ENCODE measurements at regions not wholly inside any gene's neighbourhood (a gene's known extent, or its start where the extent isn't known, plus 50 kb on each side); places are given as distances from the start of the nearest gene placed in this dataset.

GRCh38 chr5:82387819-82388166, 109.6 kb upstream of the RPS23 start:
- H3K36me3 Mint-ChIP-seq (ENCODE audit: low read depth), result no peaks in the 10 kb centered on the region
- H3K27ac Mint-ChIP-seq, result peak overlapping the region; percentile 78 to 94 (median 89)
- H3K4me1 Mint-ChIP-seq, result peaks cover 69% of the 10 kb centered on the region
- no peak for TF ChIP-seq CTCF (IDR thresholded peaks at IDR 0.05; ENCODE audit: unreplicated experiment in 3 of 3)
- H3K27me3 Mint-ChIP-seq (ENCODE audit: low read depth), result no peaks in the 10 kb centered on the region
- no peaks in the 10 kb centered on the region for H3K9me3 Mint-ChIP-seq
- no peak overlapping the region for H3K4me3 Mint-ChIP-seq

DNA sequence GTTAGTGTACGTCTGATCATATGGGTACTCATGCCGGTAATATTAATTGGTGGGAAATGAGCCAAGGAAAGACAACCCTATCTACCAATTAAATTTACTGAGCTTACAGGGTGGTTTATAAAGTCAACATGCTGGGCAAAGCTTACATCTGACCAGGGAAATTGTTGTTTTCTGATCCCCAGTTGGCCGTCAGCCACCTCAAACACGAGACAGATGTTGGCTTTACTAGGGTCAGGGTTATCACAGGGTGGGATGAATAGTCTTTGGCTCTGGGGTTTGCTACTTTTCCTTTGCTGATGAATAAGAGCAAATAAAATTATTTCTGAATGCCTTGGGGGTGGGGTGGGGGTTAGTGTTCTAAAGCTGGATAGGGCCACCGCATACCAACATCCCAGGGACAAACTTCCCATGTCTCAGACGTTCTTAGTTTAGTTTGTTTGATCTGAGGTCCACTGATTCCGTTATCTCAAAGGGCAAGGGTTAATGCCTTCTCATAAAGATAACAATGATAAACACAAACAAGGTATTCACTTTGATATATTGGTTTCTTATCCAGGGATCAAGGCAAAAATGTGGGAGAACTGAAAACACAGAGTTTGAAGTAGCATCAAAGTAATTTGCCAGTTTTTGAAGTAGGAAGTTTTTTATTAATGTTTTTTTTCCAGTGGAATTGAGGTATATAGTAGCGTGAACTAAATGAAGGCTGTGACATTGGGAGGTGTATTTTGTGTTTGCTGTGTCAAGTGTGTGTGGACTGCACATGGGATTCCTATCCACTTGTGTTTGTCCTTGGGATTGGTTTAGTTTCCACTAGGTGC, 109.1 kb upstream of the RPS23 start:
- Mint-ChIP-seq H3K27me3 (ENCODE audit: low read depth) (no peaks in the 10 kb centered on the region), H3K9me3 (no peaks in the 10 kb centered on the region), H3K4me1 (peaks cover 69% of the 10 kb centered on the region)

DNA sequence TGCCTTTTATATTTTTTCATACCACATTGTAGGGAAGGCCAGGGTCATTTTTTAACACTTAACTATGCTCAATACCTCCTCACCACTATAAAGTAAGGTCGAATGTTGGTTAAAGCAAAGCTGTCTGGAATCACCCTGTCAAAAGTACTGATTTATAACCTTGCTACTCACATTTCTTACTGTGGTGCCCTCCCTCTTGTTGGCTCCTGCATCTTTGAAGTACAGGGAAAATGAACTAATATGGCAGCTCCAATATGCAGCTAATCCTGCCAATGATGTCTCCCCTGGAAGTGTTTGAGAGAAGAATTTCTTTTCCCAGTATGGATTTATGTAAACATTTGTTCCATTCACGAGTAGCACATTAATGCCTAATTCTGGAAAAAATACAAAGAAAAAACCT, 108.4 kb upstream of the RPS23 start:
- no peaks in the 10 kb centered on the region for H3K27me3 Mint-ChIP-seq (ENCODE audit: low read depth)
- peak overlapping the region; percentile 78 to 94 (median 89) for H3K27ac Mint-ChIP-seq
- no peak for TF ChIP-seq CTCF (IDR thresholded peaks at IDR 0.05; ENCODE audit: unreplicated experiment in 3 of 3)
- H3K4me3 Mint-ChIP-seq, result peak overlapping the region in 1 of 3 experiments; percentile 6
- H3K4me1 Mint-ChIP-seq, result peaks cover 65% of the 10 kb centered on the region
- no peaks in the 10 kb centered on the region for H3K36me3 Mint-ChIP-seq (ENCODE audit: low read depth)
- H3K9me3 Mint-ChIP-seq, result no peaks in the 10 kb centered on the region

More for the DNA sequence above, 109.1 kb upstream of the RPS23 start:
- no peak for TF ChIP-seq CTCF (IDR thresholded peaks at IDR 0.05; ENCODE audit: unreplicated experiment in 3 of 3)
- Mint-ChIP-seq H3K4me3 (peak overlapping the region in 1 of 3 experiments; percentile 6), H3K36me3 (ENCODE audit: low read depth) (no peaks in the 10 kb centered on the region), H3K27ac (peak overlapping the region; percentile 78 to 94 (median 89))

GRCh38 chr5:82384034-82384750, 106.0 kb upstream of the RPS23 start:
- no peaks in the 10 kb centered on the region for H3K27me3 Mint-ChIP-seq (ENCODE audit: low read depth)
- peaks cover 64% of the 10 kb centered on the region for H3K4me1 Mint-ChIP-seq
- H3K9me3 Mint-ChIP-seq, result peaks cover 10% of the 10 kb centered on the region
- no peak for TF ChIP-seq CTCF (IDR thresholded peaks at IDR 0.05; ENCODE audit: unreplicated experiment in 3 of 3)
- H3K36me3 Mint-ChIP-seq (ENCODE audit: low read depth), result peaks cover under 1% of the 10 kb centered on the region
- H3K27ac Mint-ChIP-seq, result peak overlapping the region; percentile 58 to 88 (median 79)
- no peak overlapping the region for H3K4me3 Mint-ChIP-seq

DNA sequence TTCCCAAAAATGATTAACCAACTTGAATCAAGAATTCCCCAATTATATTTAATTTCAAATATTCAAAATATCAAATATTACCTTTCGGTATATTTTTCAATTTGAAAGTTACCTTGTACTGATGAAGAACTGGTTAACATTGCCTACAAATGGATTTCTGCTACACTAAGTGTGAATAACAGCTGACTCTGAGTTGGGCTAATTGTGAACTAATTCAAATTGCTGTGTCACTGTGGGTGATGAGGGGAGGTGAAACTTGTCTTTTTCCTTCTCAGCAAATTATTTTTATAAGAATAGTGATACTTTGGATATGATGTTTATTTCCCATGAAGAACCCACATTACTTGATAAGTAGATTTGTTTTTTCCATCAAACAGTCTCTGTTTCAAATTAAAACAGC, 103.4 kb upstream of the RPS23 start:
- H3K9me3 Mint-ChIP-seq, result peaks cover 22% of the 10 kb centered on the region
- TF ChIP-seq CTCF (IDR thresholded peaks at IDR 0.05; ENCODE audit: unreplicated experiment in 3 of 3), result no peak

More for the DNA sequence above, 103.4 kb upstream of the RPS23 start:
- Mint-ChIP-seq H3K4me3 (no peak overlapping the region), H3K4me1 (peaks cover 46% of the 10 kb centered on the region), H3K36me3 (ENCODE audit: low read depth) (peaks cover 10% of the 10 kb centered on the region), H3K27ac (no peak overlapping the region), H3K27me3 (ENCODE audit: low read depth) (no peaks in the 10 kb centered on the region)

All from nephron (organoid).